ENCODE measurements at regions not wholly inside any gene's neighbourhood (a gene's known extent, or its start where the extent isn't known, plus 50 kb on each side); places are given as distances from the start of the nearest gene placed in this dataset.
"Not testable (repeated sequence)": the region's sequence is repeated elsewhere in the genome, so short reads cannot be mapped to it uniquely, and the experiment has no call there.

DNA sequence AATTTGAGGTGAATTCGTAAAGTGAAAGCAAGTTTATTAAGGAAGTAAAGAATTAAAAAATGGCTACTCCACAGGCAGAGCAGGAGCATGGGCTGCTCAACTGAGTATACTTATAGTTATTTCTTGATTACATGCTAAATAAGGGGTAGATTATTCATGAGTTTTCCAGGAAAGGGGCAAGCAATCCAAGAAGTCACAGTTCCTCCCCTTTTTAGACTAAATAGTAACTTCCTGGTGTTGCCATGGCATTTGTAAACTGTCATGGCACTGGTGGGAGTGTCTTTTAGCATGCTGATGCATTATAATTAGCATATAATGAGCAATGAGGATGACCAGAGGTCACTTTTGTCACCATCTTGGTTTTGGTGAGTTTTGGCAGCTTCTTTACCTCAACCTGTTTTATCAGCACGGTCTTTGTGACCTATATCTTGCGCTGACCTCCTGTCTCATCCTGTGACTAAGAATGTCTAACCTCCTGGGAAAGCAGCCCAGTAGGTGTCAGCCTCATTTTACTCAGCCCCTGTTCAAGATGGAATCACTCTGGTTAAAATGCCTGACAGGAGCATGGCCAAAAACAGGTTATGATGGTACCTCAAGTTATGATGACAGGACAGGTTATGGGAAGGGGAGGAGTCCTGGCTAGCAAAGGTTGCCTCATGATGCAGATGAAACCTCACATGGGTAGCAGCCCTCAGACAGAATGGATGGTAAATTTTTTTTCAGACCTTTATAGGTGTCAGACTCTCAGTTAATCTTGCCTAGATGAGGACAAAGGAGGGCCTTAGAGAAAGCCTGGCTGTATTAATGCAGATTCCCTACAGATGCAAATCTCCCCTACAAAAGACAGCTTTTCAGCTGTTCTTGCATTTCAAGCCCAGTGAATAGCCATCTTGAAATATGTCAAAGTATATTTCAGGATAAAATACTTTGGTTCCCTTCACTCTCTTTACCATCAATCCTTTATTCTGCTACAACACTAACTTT, 49.7 kb downstream of the SIPA1L2 start:
- no peak for DNase-seq

- DNase-seq = no peak
Observed at GRCh38 chr1:232579466-232579865, 50.5 kb downstream of the SIPA1L2 start.

- DNase-seq = no peak
Observed at GRCh38 chr1:232578651-232579195, 51.2 kb downstream of the SIPA1L2 start.

GRCh38 chr1:232577772-232578171, 52.2 kb downstream of the SIPA1L2 start:
- no peak for DNase-seq

- no peak for DNase-seq
Observed at GRCh38 chr1:232576537-232576936, 53.4 kb downstream of the SIPA1L2 start.

DNA sequence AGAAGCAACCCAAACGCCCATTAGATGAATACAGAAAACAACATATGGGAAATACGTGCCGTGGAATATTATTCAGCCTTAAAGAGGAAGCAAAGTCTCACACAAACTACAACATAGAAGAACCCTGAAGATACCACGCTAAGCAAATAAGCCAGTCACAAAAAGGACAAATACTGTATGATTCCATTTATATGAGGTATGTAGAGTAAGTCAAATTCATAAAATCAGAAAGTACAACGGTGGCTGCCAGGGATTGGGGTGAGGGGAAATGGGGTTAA, 54.2 kb downstream of the SIPA1L2 start:
- no peak for DNase-seq

DNA sequence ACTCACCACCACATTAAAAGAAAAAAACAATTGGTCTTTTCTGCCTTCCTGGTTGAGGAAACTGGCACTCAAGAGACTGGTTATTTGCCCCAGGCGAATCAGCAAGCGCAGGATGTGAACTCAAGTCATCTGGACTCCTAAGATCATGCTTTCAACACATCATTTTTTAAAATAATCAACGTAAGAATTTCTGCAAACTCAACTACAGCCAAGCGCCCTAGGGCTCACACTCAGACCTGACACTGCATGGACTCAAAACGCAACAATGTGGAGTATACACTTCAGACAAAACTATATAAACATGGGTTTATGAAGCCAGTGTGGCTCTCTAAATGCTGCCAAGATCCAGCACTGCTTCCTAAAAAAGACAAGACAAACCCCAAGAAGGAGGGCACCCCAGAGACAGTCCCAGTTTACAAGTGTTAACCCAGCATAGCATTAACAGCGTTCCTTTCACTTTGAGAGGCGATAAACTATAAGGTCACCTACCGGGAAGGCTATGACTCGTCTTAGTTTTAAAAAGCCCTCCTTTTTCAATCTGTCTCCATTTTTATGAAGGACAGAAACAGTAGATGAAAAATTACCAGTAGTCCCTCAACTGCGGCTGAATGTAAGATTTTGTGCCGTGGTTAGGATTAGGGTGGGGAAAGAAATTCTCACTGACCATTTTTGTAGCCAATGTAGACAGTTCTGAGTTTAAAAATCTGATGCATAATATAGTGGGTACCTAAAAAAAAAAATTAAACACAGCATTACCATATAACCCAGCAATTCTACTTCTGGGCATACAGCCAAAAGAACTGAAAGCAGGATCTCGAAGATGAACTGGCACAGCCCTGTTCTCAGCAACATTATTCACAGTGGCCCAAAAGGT, 54.8 kb downstream of the SIPA1L2 start:
- no peak for DNase-seq

DNA sequence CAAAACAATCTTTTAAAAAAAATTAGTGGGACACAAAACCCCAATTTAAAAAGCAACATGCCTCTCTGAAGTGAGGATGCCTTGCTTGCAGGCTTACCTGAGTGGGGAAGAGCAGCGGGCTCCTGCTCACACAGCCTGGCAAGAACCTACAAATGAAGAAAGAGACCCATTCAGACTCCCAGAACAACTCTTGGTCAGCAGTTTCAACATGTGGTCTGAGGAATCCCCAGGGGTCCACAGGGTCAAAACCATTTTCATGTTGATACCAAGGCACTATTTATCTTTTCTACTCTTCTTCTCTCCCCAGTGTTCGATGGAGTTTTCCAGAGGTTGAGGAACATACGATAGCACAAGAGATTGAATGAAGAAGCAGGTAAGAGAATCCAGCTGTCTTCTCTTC, 55.9 kb downstream of the SIPA1L2 start:
- no peak for DNase-seq

DNA sequence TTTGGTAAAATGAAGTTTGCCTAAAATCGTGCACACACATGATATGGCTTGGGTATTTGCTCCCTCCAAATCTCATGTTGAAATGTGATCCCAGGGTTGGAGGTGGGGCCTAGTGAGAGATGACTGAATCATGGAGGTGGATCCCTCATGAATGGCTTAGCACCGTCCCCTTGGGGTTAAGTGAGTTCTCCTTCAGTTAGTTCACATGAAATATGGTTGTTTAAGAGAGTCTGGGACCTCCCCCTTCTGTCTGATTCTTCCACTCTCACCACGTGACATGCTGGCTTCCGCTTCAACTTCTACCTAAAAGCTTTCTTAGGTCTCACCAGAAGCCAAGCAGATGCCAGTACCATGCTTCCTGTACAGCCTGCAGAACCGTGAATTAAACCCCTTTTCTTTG, 58.4 kb downstream of the SIPA1L2 start:
- DNase-seq = no peak

GRCh38 chr1:232570007-232570406, 59.9 kb downstream of the SIPA1L2 start:
- no peak for DNase-seq

GRCh38 chr1:232569554-232569921, 60.4 kb downstream of the SIPA1L2 start:
- not testable (repeated sequence) for DNase-seq

DNA sequence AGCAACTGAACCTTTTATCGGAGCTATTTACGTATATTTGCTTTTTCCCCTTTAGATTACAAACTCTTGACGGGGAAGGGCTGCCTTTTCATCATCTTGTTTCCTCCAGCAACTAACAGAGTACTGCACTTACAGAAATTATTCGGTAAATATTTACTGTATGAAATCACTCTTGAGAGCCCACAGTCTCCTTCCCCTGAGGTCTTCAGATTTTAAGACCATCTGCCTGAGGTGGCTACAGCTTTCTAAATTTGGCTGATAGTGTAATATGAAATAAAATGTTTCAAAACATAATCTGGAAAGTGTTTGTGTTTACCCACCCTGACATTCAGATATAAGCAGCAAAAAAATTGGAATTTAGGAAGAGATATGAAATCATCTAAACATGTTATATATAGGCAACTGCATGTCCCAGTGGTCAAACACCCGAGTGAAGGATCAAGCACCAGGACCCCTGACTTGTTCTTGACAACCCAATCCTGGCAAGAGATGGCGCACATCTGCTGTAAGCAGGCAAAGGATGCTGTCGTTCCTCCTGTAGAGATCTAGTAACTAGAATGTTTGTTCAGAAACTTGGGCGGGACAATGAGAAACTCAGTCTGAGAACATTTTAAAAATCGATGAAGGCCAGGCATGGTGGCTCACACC, 60.9 kb downstream of the SIPA1L2 start:
- DNase-seq = no peak

- no peak for DNase-seq
Observed at GRCh38 chr1:232568331-232568852, 61.5 kb downstream of the SIPA1L2 start.

GRCh38 chr1:232566093-232566492, 63.8 kb downstream of the SIPA1L2 start:
- DNase-seq = no peak

GRCh38 chr1:232562855-232563510, 67.0 kb downstream of the SIPA1L2 start:
- no peak for DNase-seq

DNA sequence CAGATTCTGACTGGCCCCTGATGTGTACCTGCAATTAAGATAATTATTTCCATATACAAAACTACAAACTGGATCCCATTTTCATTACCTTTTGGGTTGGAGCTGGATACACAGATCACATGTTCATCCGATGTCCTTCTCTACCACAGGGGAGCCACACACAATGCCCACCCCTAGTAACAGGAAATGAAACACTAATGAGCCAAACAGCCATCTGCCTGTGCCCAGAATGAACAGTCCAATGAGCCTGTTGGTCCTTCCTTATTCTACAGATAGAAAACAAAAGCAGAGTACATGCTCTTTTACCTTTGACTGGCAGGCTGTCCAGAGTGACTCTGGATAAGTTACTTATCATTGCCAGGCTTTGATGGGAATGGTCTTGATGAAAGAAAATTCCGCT, 68.6 kb downstream of the SIPA1L2 start:
- no peak for DNase-seq

GRCh38 chr1:232560940-232561339, 69.0 kb downstream of the SIPA1L2 start:
- no peak for DNase-seq

DNA sequence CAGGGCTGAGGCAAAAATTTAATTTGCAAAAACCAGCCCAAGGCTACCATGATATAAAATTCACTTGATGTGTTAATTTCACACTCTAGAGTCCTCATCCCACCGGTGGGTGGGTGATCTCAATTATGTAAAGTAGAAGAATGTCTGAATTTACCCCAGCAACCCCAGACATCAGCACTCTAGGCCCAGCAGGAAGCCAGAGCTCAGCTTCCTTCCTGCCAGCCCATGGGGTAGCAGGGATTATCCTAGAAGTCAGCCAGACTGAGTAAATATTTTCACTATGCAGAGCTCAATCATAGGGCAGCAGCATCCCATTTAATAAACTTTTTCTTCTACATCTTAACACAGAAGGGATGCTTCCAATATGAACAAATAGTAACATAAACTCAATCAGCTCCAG, 71.0 kb downstream of the SIPA1L2 start:
- no peak for DNase-seq

DNA sequence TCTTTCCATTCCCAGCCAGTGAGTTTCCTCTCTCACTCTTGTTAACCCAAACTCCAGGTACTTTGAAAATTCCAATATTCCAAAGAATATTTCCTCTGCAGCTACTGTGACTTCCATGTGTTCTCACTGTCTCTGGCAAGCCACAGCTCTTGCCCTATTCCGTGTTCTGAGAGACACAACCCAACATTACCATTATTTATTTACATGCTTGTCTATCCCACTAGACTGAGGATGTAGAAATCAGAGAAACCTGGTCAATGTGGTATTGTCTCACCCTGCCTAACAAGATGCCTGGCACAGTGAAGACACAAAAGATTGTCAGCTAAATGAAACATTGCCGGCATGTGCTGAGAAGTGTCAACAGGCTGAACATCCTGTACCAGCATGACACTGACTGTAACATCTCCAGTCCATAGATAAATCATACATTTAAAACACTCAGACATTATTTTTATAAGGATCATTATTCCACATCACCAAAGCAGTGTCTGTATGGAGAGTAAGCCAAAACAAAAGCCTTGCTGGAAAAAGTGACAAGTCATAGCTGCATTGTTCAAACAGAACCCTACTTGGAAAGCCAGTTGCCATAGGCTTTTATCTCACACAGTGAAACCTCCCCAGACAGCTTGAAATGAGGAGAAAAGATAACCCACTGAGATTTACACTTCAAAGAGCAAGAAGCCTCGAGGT, 72.3 kb downstream of the SIPA1L2 start:
- DNase-seq = no peak

GRCh38 chr1:232557096-232557495, 72.8 kb downstream of the SIPA1L2 start:
- DNase-seq = no peak

GRCh38 chr1:232556351-232556750, 73.6 kb downstream of the SIPA1L2 start:
- no peak for DNase-seq

All from amniotic stem cell (primary cell).